Nephron (organoid): ENCODE measurements at regions not wholly inside any gene's neighbourhood (a gene's known extent, or its start where the extent isn't known, plus 50 kb on each side); places are given as distances from the start of the nearest gene placed in this dataset.

Source experiments
- H3K27ac Mint-ChIP-seq, 3 experiments: 2 replicates each; pipeline ENCODE4 v1.8.0; 2020; ENCODE audit warnings: mixed read lengths in 3 of 3, mild to moderate bottlenecking in 2 of 3, moderate library complexity in 1 of 3
- H3K27me3 Mint-ChIP-seq: 2 replicates; pipeline ENCODE4 v1.8.0; 2021; ENCODE audit warnings: low read depth, mild to moderate bottlenecking, moderate library complexity, mixed read lengths
- H3K36me3 Mint-ChIP-seq: 2 replicates; pipeline ENCODE4 v1.8.0; 2020; ENCODE audit warnings: low read depth, mixed read lengths
- H3K4me1 Mint-ChIP-seq: 2 replicates; pipeline ENCODE4 v1.8.0; 2020; ENCODE audit warnings: mixed read lengths
- H3K4me3 Mint-ChIP-seq, 3 experiments: 2 replicates each; pipeline ENCODE4 v1.8.0; 2020; ENCODE audit warnings: mild to moderate bottlenecking in 3 of 3, mixed read lengths in 3 of 3, moderate library complexity in 2 of 3
- H3K9me3 Mint-ChIP-seq: 2 replicates; pipeline ENCODE4 v1.8.0; 2020; ENCODE audit warnings: mixed read lengths
- TF ChIP-seq, protein P1 (sequence below), 3 experiments: fragments of 200-600 bp; sonication (generic); IDR thresholded peaks; one replicate each; pipeline ENCODE4 v1.5.0; 2021; ENCODE audit warnings: antibody characterized with exemption in 3 of 3; ENCODE audit not compliant: unreplicated experiment in 3 of 3

- peaks cover 13% of the 10 kb centered on the region for H3K4me1 Mint-ChIP-seq
- no peaks in the 10 kb centered on the region for H3K27me3 Mint-ChIP-seq
- no peaks in the 10 kb centered on the region for H3K36me3 Mint-ChIP-seq
- H3K4me3 Mint-ChIP-seq: no peak overlapping the region
- no peak overlapping the region for H3K27ac Mint-ChIP-seq
- TF ChIP-seq, protein P1, sequence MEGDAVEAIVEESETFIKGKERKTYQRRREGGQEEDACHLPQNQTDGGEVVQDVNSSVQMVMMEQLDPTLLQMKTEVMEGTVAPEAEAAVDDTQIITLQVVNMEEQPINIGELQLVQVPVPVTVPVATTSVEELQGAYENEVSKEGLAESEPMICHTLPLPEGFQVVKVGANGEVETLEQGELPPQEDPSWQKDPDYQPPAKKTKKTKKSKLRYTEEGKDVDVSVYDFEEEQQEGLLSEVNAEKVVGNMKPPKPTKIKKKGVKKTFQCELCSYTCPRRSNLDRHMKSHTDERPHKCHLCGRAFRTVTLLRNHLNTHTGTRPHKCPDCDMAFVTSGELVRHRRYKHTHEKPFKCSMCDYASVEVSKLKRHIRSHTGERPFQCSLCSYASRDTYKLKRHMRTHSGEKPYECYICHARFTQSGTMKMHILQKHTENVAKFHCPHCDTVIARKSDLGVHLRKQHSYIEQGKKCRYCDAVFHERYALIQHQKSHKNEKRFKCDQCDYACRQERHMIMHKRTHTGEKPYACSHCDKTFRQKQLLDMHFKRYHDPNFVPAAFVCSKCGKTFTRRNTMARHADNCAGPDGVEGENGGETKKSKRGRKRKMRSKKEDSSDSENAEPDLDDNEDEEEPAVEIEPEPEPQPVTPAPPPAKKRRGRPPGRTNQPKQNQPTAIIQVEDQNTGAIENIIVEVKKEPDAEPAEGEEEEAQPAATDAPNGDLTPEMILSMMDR (IDR thresholded peaks at IDR 0.05; ENCODE audit: unreplicated experiment in 3 of 3): no peak
- no peaks in the 10 kb centered on the region for H3K9me3 Mint-ChIP-seq
These were observed 703.7 kb upstream of the FZD8 start for GRCh38 chr10:36345807-36346206.

DNA sequence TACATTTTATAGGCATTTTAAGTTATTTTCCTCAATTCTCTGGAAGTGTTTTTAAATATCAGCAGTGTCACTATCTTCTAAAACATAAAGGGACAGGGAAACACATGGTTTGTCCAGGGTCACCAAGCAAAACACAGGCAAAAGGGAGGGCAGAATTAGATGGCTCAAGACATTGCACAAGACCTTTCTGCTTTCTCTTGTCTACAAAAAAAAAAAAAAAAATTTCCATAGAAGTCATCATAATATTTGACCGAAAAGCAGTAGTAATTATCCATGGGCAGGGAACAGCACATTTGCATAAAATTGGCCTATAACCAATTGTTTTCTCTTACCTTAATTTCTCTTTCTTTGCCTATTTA is 703.1 kb upstream of the FZD8 start:
- Mint-ChIP-seq H3K36me3 (no peaks in the 10 kb centered on the region), H3K27ac (no peak overlapping the region), H3K4me3 (no peak overlapping the region), H3K27me3 (no peaks in the 10 kb centered on the region), H3K9me3 (no peaks in the 10 kb centered on the region), H3K4me1 (peaks cover 13% of the 10 kb centered on the region)
- TF ChIP-seq, protein P1 (IDR thresholded peaks at IDR 0.05; ENCODE audit: unreplicated experiment in 3 of 3): no peak

DNA sequence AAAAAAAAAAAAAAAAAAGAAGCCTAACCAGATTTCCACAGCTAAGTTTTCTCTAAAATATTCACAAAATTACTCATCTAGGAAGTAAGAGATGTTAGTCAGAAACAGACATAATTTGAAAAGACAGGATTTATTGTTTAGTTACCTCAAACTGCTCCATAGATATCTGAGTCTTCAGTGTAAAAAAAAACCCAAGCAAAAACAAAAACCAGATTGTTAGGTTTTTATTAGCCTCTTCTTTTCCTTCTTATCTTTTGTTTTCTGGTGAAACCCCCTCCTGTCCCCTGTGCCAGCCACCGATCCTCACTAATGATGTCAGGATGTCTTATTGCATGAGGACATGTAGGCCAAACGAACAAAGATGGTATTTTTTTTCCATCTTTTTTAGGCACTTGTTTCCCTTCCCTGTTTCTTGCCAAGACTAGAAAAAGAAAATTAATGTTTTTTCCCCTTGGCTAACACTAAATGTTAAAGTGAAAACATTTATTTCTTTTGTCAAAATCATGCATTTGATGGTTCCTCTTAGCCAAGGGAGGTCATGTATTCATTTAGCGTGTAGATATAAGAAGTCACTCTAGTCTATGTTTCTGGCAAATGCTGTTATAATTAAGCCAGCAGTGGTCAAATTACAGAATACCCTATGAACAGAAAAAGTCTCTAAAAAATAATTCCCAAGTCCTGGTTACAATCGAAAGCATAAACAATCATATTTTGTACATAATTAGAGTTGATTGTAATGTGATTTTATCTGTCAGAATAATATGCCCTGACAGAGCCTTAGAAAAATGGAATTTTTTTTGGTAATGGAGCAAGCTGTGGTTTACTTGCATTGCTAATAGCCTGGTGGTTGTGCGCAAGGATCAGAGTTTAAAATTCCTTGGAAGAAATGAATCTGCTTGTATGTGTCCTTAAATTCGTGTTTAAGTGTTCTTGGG is 702.4 kb upstream of the FZD8 start:
- Mint-ChIP-seq H3K36me3 (no peaks in the 10 kb centered on the region), H3K27me3 (no peaks in the 10 kb centered on the region), H3K4me1 (peaks cover 7% of the 10 kb centered on the region), H3K27ac (peak overlapping the region in 2 of 3 experiments; percentile 32 to 57), H3K4me3 (no peak overlapping the region), H3K9me3 (no peaks in the 10 kb centered on the region)
- TF ChIP-seq, protein P1 (IDR thresholded peaks at IDR 0.05; ENCODE audit: unreplicated experiment in 3 of 3): no peak

DNA sequence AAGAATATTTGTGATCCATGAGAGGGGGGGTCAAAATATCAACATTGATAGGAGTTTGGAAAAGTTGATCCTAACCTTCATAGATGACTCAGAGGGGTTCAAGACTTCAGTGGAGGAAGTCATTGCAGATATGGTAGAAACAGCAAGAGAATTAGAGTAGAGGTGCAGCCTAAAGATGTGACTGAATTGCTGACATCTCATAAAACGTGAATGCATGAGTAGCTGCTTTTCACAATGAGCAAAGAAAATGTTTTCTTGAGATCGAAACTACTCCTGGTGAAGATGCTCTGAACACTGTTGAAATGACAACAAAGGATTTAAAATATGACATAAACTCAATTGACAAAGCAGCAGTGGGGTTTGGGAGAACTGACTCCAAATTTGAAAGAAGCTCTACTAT is 700.7 kb upstream of the FZD8 start:
- no peak overlapping the region for H3K4me3 Mint-ChIP-seq
- no peaks in the 10 kb centered on the region for H3K27me3 Mint-ChIP-seq
- no peaks in the 10 kb centered on the region for H3K9me3 Mint-ChIP-seq
- TF ChIP-seq, protein P1 (IDR thresholded peaks at IDR 0.05; ENCODE audit: unreplicated experiment in 3 of 3): no peak
- H3K4me1 Mint-ChIP-seq: peaks cover 6% of the 10 kb centered on the region
- H3K27ac Mint-ChIP-seq: no peak overlapping the region
- no peaks in the 10 kb centered on the region for H3K36me3 Mint-ChIP-seq

DNA sequence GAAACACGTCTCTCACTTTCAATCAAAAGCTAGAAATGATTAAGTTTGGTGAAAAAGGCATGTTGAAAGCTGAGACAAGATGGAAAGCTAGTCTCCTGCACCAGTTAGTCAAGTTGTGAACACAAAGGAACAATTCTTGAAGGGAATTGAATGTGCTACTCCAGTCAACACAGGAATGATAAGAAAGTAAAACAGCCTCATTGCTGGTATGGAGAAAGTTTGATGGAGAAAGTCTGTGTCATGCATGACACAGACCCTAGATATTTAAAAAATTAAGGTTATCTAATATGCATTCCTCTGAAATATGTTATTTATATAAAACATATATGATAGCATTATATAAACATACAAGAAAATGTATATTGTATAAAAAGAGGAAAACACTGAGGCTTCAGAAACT is 699.4 kb upstream of the FZD8 start:
- Mint-ChIP-seq H3K4me1 (peaks cover 6% of the 10 kb centered on the region), H3K9me3 (no peaks in the 10 kb centered on the region), H3K27me3 (no peaks in the 10 kb centered on the region), H3K27ac (no peak overlapping the region), H3K4me3 (no peak overlapping the region), H3K36me3 (no peaks in the 10 kb centered on the region)
- TF ChIP-seq, protein P1 (IDR thresholded peaks at IDR 0.05; ENCODE audit: unreplicated experiment in 3 of 3): no peak

GRCh38 chr10:36336315-36336714 is 694.2 kb upstream of the FZD8 start:
- Mint-ChIP-seq H3K4me1 (no peaks in the 10 kb centered on the region), H3K4me3 (no peak overlapping the region), H3K36me3 (no peaks in the 10 kb centered on the region), H3K27me3 (no peaks in the 10 kb centered on the region), H3K9me3 (no peaks in the 10 kb centered on the region), H3K27ac (no peak overlapping the region)
- TF ChIP-seq, protein P1 (IDR thresholded peaks at IDR 0.05; ENCODE audit: unreplicated experiment in 3 of 3): no peak
